ENCODE measurements at regions not wholly inside any gene's neighbourhood (a gene's known extent, or its start where the extent isn't known, plus 50 kb on each side); places are given as distances from the start of the nearest gene placed in this dataset.

- no peak overlapping the region for H3K4me3 ChIP-seq (ENCODE audit: low read depth in 2 of 2, low read length in 1 of 2)
- H3K27ac ChIP-seq (ENCODE audit: low read depth in 2 of 2, low read length in 1 of 2) = no peak overlapping the region
- TF ChIP-seq JUND (IDR thresholded peaks at IDR 0.05) (peak; percentile 15; the same call in 1 of the 2 replicates), SIN3A (IDR thresholded peaks at IDR 0.05; ENCODE audit: borderline replicate concordance, low read depth, low read length) (no peak), FOSL2 (IDR thresholded peaks at IDR 0.05; ENCODE audit: borderline replicate concordance, low read depth) (peak; percentile 26; the same call in 1 of the 2 replicates), TCF12 (IDR thresholded peaks at IDR 0.05) (peak; percentile 52), PBX3 (IDR thresholded peaks at IDR 0.05) (peak; percentile 11; the same call in 1 of the 2 replicates)
- H3K9me2 ChIP-seq = no peaks in the 10 kb centered on the region
- H3K4me1 ChIP-seq (ENCODE audit: control insufficient read depth in 1 of 2, insufficient read depth in 2 of 2, low read depth in 1 of 2, low read length in 1 of 2) = peaks cover 0 to 5% of the 10 kb centered on the region in 2 experiments; a peak in 1 of 4 replicates
- H3K27me3 ChIP-seq (ENCODE audit: insufficient read depth) = no peaks in the 10 kb centered on the region
- H4K20me1 ChIP-seq (ENCODE audit: insufficient read depth) = no peaks in the 10 kb centered on the region
- H3K36me3 ChIP-seq (replicated peaks in 1 of 2; ENCODE audit: control insufficient read depth in 1 of 2, insufficient read depth in 2 of 2, low read length in 1 of 2) = no peaks in the 10 kb centered on the region
- H2AFZ ChIP-seq (ENCODE audit: low read depth) = no peak overlapping the region
- no peaks in the 10 kb centered on the region for H3K9me3 ChIP-seq
- DNase-seq = no peak
- CTCF ChIA-PET = no interaction called here
- 41% methylated on average over 2 of the region's 2 CpGs for WGBS (ENCODE audit: low lambda C conversion rate)
- H3F3A ChIP-seq (replicated peaks; ENCODE audit: insufficient read depth) = no peaks in the 10 kb centered on the region
- POLR2A ChIA-PET = no interaction called here
- no peaks in the 10 kb centered on the region for H3K79me2 ChIP-seq (ENCODE audit: insufficient read depth)
- H3K4me2 ChIP-seq = no peak overlapping the region; the same call in 1 of the 2 replicates
- H3K9ac ChIP-seq = no peak overlapping the region
Measured at GRCh38 chr5:107268241-107268640, 402.5 kb downstream of the EFNA5 start.

GRCh38 chr5:107266100-107266499 lies 404.6 kb downstream of the EFNA5 start:
- CTCF ChIA-PET = interaction anchor here (1.6 kb wide), 1 partner anchor 8 kb away, joined by 3 read pairs; no protein-coding TSS in a partner anchor
- Histone ChIP-seq H3K27ac (ENCODE audit: low read depth in 2 of 2, low read length in 1 of 2) (no peak overlapping the region), H3K36me3 (replicated peaks in 1 of 2; ENCODE audit: control insufficient read depth in 1 of 2, insufficient read depth in 2 of 2, low read length in 1 of 2) (no peaks in the 10 kb centered on the region), H2AFZ (ENCODE audit: low read depth) (no peak overlapping the region), H3K4me2 (no peak overlapping the region), H3K27me3 (ENCODE audit: insufficient read depth) (no peaks in the 10 kb centered on the region), H3K4me3 (ENCODE audit: low read depth in 2 of 2, low read length in 1 of 2) (no peak overlapping the region), H3K9ac (no peak overlapping the region), H3F3A (replicated peaks; ENCODE audit: insufficient read depth) (no peaks in the 10 kb centered on the region), H3K4me1 (ENCODE audit: control insufficient read depth in 1 of 2, insufficient read depth in 2 of 2, low read depth in 1 of 2, low read length in 1 of 2) (peaks cover 0 to 5% of the 10 kb centered on the region in 2 experiments; a peak in 1 of 4 replicates), H4K20me1 (ENCODE audit: insufficient read depth) (no peaks in the 10 kb centered on the region), H3K79me2 (ENCODE audit: insufficient read depth) (no peaks in the 10 kb centered on the region), H3K9me2 (no peaks in the 10 kb centered on the region), H3K9me3 (no peaks in the 10 kb centered on the region)
- 91% methylated on average over 1 of the region's 1 CpG for WGBS (ENCODE audit: low lambda C conversion rate)
- no peak for TF ChIP-seq GABPA (IDR thresholded peaks at IDR 0.05; ENCODE audit: low read depth)
- DNase-seq = no peak
- POLR2A ChIA-PET = no interaction called here

GRCh38 chr5:107265193-107265592 lies 405.5 kb downstream of the EFNA5 start:
- CTCF ChIA-PET = interaction anchor here (0.6 to 0.7 kb wide), 2 partner anchors 60 to 828 kb away, joined by 3 read pairs; no protein-coding TSS in a partner anchor
- POLR2A ChIA-PET = no interaction called here
- no peaks in the 10 kb centered on the region for H3K9me3 ChIP-seq
- no peaks in the 10 kb centered on the region for H3F3A ChIP-seq (replicated peaks; ENCODE audit: insufficient read depth)
- H3K79me2 ChIP-seq (ENCODE audit: insufficient read depth) = no peaks in the 10 kb centered on the region
- no peaks in the 10 kb centered on the region for H3K9me2 ChIP-seq
- no peak overlapping the region for H3K9ac ChIP-seq
- no peak for TF ChIP-seq USF1 (IDR thresholded peaks at IDR 0.05; ENCODE audit: borderline replicate concordance, low read depth)
- TF ChIP-seq MXI1 (IDR thresholded peaks at IDR 0.05; ENCODE audit: low read depth, low read length) = no peak
- no peak for TF ChIP-seq FOSL2 (IDR thresholded peaks at IDR 0.05; ENCODE audit: borderline replicate concordance, low read depth)
- no peak for TF ChIP-seq TAF1 (IDR thresholded peaks at IDR 0.05; ENCODE audit: borderline replicate concordance, low read depth, low read length)
- no peak for TF ChIP-seq GABPA (IDR thresholded peaks at IDR 0.05; ENCODE audit: low read depth)
- TF ChIP-seq TCF12 (IDR thresholded peaks at IDR 0.05) = no peak
- TF ChIP-seq NRF1 (IDR thresholded peaks at IDR 0.05; ENCODE audit: low read depth, low read length) = no peak
- no peak for TF ChIP-seq IRF3 (IDR thresholded peaks at IDR 0.05; ENCODE audit: low read depth, low read length)
- no peak for TF ChIP-seq YY1 (IDR thresholded peaks at IDR 0.05; ENCODE audit: low read depth)
- TF ChIP-seq CTCF (IDR thresholded peaks at IDR 0.05) = no peak
- TF ChIP-seq RAD21 (IDR thresholded peaks at IDR 0.05; ENCODE audit: low read length) = no peak
- H3K4me2 ChIP-seq = no peak overlapping the region
- no peak overlapping the region for H3K27ac ChIP-seq (ENCODE audit: low read depth in 2 of 2, low read length in 1 of 2)
- no peaks in the 10 kb centered on the region for H3K36me3 ChIP-seq (replicated peaks in 1 of 2; ENCODE audit: control insufficient read depth in 1 of 2, insufficient read depth in 2 of 2, low read length in 1 of 2)
- no peak overlapping the region for H3K4me3 ChIP-seq (ENCODE audit: low read depth in 2 of 2, low read length in 1 of 2)
- no peaks in the 10 kb centered on the region for H4K20me1 ChIP-seq (ENCODE audit: insufficient read depth)
- no peaks in the 10 kb centered on the region for H3K27me3 ChIP-seq (ENCODE audit: insufficient read depth)
- H3K4me1 ChIP-seq (ENCODE audit: control insufficient read depth in 1 of 2, insufficient read depth in 2 of 2, low read depth in 1 of 2, low read length in 1 of 2) = peaks cover 0 to 5% of the 10 kb centered on the region in 2 experiments; a peak in 1 of 4 replicates
- 73% methylated on average over 2 of the region's 2 CpGs for WGBS (ENCODE audit: low lambda C conversion rate)
- no peak overlapping the region for H2AFZ ChIP-seq (ENCODE audit: low read depth)
- no peak for DNase-seq
